ENCODE measurements at regions not wholly inside any gene's neighbourhood (a gene's known extent, or its start where the extent isn't known, plus 50 kb on each side); places are given as distances from the start of the nearest gene placed in this dataset.

DNA sequence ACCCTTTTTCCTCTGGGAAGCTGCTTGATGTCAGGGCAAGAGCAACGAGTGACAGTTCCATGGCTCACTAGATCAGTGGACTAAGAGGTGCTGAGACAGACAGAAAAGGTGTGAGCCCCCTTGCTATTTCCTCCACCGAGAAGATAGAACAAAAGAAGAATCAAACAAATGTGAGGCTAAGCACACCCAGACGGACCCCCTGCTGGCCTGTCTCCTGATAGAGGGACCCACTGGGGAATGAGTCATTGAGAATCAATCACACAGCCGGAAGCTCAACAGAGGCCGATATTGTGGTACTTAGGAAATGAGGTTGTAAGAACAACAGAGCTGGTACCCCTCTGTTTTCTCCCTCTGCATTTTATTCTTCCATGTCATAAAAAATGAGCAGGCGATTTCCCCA, 89.8 kb upstream of the TEX51 start:
- DNase-seq: no peak

DNA sequence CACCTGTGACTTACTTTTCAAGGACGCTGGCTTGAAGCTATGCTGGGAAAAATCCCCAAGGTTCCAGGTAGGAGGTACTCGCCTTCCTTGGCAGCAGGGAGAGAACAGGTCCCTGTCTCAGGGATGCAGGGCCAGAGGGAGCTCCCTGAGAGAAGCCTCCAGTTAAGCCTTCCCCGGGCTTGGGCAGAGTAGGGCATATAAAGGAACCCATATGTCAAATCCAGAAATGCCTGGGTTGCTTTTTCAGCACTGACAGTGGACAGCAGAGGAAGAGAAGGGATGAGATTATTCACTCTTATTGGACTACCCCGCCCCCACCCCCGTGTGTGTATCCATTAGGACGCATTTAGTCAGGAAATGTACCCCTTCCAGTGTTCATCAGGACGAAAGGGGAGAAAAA, 89.3 kb upstream of the TEX51 start:
- no peaks in the 10 kb centered on the region for H3K9me3 Mint-ChIP-seq
- DNase-seq: no peak
- H3K27ac Mint-ChIP-seq: no peak overlapping the region
- H3K36me3 Mint-ChIP-seq (ENCODE audit: low read depth): no peaks in the 10 kb centered on the region
- H3K27me3 Mint-ChIP-seq: peaks cover 8% of the 10 kb centered on the region
- no peak overlapping the region for H3K4me3 Mint-ChIP-seq
- intact Hi-C loops (cut with micrococcal nuclease): no loop called here
- no peaks in the 10 kb centered on the region for H3K4me1 Mint-ChIP-seq

More for the DNA sequence above, 89.8 kb upstream of the TEX51 start:
- no peaks in the 10 kb centered on the region for H3K9me3 Mint-ChIP-seq
- no peaks in the 10 kb centered on the region for H3K36me3 Mint-ChIP-seq (ENCODE audit: low read depth)
- H3K4me3 Mint-ChIP-seq: no peak overlapping the region
- intact Hi-C loops (cut with micrococcal nuclease): no loop called here
- no peaks in the 10 kb centered on the region for H3K4me1 Mint-ChIP-seq
- no peak overlapping the region for H3K27ac Mint-ChIP-seq
- peaks cover 6% of the 10 kb centered on the region for H3K27me3 Mint-ChIP-seq

- peaks cover 8% of the 10 kb centered on the region for H3K27me3 Mint-ChIP-seq
- no peaks in the 10 kb centered on the region for H3K9me3 Mint-ChIP-seq
- intact Hi-C loops (cut with micrococcal nuclease): no loop called here
- no peak overlapping the region for H3K27ac Mint-ChIP-seq
- H3K4me1 Mint-ChIP-seq: no peaks in the 10 kb centered on the region
- H3K36me3 Mint-ChIP-seq (ENCODE audit: low read depth): no peaks in the 10 kb centered on the region
- H3K4me3 Mint-ChIP-seq: no peak overlapping the region
- no peak for DNase-seq
Observed at GRCh38 chr2:126810001-126810400, 88.7 kb upstream of the TEX51 start.

- intact Hi-C loops (cut with micrococcal nuclease): no loop called here
- Mint-ChIP-seq H3K9me3 (no peaks in the 10 kb centered on the region), H3K36me3 (ENCODE audit: low read depth) (no peaks in the 10 kb centered on the region), H3K27ac (no peak overlapping the region), H3K4me1 (no peaks in the 10 kb centered on the region), H3K27me3 (peaks cover 12% of the 10 kb centered on the region), H3K4me3 (no peak overlapping the region)
- DNase-seq: no peak
Observed at GRCh38 chr2:126811101-126811500, 87.6 kb upstream of the TEX51 start.

DNA sequence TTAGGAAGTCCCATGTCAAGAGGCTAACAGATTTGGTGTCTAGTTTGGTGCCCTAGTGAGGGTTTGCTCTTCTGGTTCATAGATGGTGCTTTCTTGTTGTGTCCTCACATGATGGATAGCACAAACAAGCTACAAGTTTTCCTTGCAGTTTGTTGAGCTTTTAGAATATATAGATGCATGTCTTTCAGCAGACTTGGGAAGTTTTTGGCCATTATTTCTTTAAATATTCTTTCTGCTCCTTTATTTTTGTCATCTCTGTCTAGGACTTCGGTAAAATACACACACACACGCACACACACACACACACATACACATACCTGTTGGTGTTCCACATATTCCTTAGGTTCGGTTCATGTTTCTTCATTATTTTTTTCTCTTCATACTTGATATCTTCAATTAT, 81.5 kb upstream of the TEX51 start:
- H3K36me3 Mint-ChIP-seq (ENCODE audit: low read depth): no peaks in the 10 kb centered on the region
- intact Hi-C loops (cut with micrococcal nuclease): no loop called here
- no peaks in the 10 kb centered on the region for H3K9me3 Mint-ChIP-seq
- no peak for DNase-seq
- no peak overlapping the region for H3K4me3 Mint-ChIP-seq
- H3K27me3 Mint-ChIP-seq: peaks cover 18% of the 10 kb centered on the region
- H3K4me1 Mint-ChIP-seq: no peaks in the 10 kb centered on the region
- no peak overlapping the region for H3K27ac Mint-ChIP-seq

DNA sequence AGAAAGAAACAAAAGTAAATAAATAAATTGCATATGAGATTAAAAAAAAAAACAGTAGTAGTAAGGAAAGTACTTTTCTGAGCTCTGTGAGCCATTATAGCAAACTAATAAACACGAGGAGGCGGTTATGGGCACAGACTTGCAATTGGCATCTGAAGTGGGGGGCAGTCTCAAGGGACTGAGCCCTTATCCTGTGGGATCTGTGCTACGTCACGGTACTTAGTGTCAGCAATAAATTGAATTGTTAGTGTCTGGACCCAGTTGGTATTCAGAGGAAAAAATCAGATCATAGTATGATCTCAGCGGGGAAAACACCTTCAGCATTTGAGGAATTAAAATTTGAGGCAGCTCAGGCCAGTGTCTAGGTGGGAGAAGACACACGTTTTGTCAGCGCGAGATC, 76.6 kb upstream of the TEX51 start:
- no peak overlapping the region for H3K27ac Mint-ChIP-seq
- no peak overlapping the region for H3K4me3 Mint-ChIP-seq
- DNase-seq: peak; percentile 25
- H3K36me3 Mint-ChIP-seq (ENCODE audit: low read depth): no peaks in the 10 kb centered on the region
- no peaks in the 10 kb centered on the region for H3K9me3 Mint-ChIP-seq
- H3K4me1 Mint-ChIP-seq: no peaks in the 10 kb centered on the region
- peaks cover 12% of the 10 kb centered on the region for H3K27me3 Mint-ChIP-seq
- intact Hi-C loops (cut with micrococcal nuclease): no loop called here

GRCh38 chr2:126822921-126823320, 75.8 kb upstream of the TEX51 start:
- Mint-ChIP-seq H3K4me1 (no peaks in the 10 kb centered on the region), H3K9me3 (no peaks in the 10 kb centered on the region), H3K36me3 (ENCODE audit: low read depth) (no peaks in the 10 kb centered on the region), H3K27me3 (peaks cover 12% of the 10 kb centered on the region), H3K4me3 (no peak overlapping the region), H3K27ac (no peak overlapping the region)
- intact Hi-C loops (cut with micrococcal nuclease): no loop called here
- peak; percentile 15 for DNase-seq

DNA sequence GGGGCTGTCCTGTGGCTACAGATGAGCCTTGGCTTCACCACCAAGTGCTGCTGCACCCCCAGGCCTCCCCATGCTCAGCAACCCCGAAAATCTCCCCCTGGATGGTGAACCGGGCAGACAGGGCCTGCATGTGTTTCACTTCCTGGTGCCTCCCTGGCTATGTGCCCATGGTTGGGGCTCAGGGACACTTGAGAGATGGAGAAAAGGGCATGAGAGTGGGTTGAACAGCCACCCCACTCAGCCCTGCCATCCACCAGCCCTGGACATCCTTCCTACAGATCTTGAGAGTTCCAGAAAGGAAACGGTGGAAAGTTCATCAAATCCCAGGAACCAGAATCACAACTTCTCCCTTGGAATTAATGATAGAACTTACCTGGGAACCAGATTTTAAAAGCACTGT, 74.7 kb upstream of the TEX51 start:
- H3K36me3 Mint-ChIP-seq (ENCODE audit: low read depth): no peaks in the 10 kb centered on the region
- no peaks in the 10 kb centered on the region for H3K9me3 Mint-ChIP-seq
- DNase-seq: peak; percentile 24
- peaks cover 7% of the 10 kb centered on the region for H3K27me3 Mint-ChIP-seq
- no peaks in the 10 kb centered on the region for H3K4me1 Mint-ChIP-seq
- H3K27ac Mint-ChIP-seq: no peak overlapping the region
- intact Hi-C loops (cut with micrococcal nuclease): no loop called here
- no peak overlapping the region for H3K4me3 Mint-ChIP-seq

DNA sequence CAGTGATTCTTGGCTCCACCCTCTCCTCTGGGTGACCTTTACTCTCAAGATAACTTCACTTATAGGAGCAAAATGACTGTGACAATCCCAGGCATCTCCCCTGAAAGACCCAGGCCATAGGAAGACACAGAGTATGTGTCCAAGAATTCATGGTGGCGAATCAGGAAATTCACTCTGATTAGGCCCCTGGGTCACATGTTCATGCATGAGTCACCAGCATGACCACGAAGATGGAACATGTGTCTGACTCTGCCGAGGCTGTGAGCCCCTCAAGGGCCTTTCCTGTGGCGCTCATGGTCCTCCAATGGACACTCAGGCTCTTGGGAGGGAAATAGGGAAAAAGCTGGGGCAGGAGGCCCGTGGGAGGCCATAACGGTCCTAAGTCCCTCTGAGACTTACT, 74.0 kb upstream of the TEX51 start:
- peak; percentile 39 for DNase-seq
- H3K4me1 Mint-ChIP-seq: no peaks in the 10 kb centered on the region
- no peak overlapping the region for H3K4me3 Mint-ChIP-seq
- intact Hi-C loops (cut with micrococcal nuclease): no loop called here
- H3K36me3 Mint-ChIP-seq (ENCODE audit: low read depth): no peaks in the 10 kb centered on the region
- peaks cover 7% of the 10 kb centered on the region for H3K27me3 Mint-ChIP-seq
- H3K27ac Mint-ChIP-seq: no peak overlapping the region
- no peaks in the 10 kb centered on the region for H3K9me3 Mint-ChIP-seq

GRCh38 chr2:126825316-126825715, 73.4 kb upstream of the TEX51 start:
- no peaks in the 10 kb centered on the region for H3K9me3 Mint-ChIP-seq
- H3K27me3 Mint-ChIP-seq: peaks cover 7% of the 10 kb centered on the region
- DNase-seq: peak; percentile 34
- H3K27ac Mint-ChIP-seq: no peak overlapping the region
- H3K4me1 Mint-ChIP-seq: no peaks in the 10 kb centered on the region
- intact Hi-C loops (cut with micrococcal nuclease): no loop called here
- H3K4me3 Mint-ChIP-seq: no peak overlapping the region
- H3K36me3 Mint-ChIP-seq (ENCODE audit: low read depth): no peaks in the 10 kb centered on the region

DNA sequence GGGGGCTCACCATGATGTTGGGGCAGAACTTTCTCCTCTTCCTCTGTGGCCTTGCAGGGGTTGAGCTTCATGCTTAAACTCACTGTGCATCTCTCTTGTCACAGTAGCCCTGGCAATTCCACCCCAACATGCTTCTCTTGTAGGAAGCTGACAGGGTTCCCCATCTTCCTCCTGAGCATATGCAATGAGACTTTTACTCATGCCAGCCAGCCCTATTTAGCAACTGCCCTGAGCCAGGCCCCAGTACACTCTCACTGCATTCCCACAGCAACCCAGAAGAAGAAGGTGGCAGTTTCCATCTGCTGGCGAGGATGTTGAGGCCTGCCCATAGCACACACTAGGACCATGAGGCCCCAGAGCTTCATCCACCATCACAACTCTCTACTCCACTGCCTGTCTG, 72.2 kb upstream of the TEX51 start:
- no peak overlapping the region for H3K4me3 Mint-ChIP-seq
- no peak overlapping the region for H3K27ac Mint-ChIP-seq
- H3K9me3 Mint-ChIP-seq: no peaks in the 10 kb centered on the region
- intact Hi-C loops (cut with micrococcal nuclease): no loop called here
- peak; percentile 17 for DNase-seq
- H3K27me3 Mint-ChIP-seq: no peaks in the 10 kb centered on the region
- H3K4me1 Mint-ChIP-seq: no peaks in the 10 kb centered on the region
- H3K36me3 Mint-ChIP-seq (ENCODE audit: low read depth): no peaks in the 10 kb centered on the region

GRCh38 chr2:126827371-126827770, 71.3 kb upstream of the TEX51 start:
- Mint-ChIP-seq H3K9me3 (no peaks in the 10 kb centered on the region), H3K27ac (no peak overlapping the region), H3K4me3 (no peak overlapping the region), H3K27me3 (no peaks in the 10 kb centered on the region), H3K4me1 (no peaks in the 10 kb centered on the region), H3K36me3 (ENCODE audit: low read depth) (no peaks in the 10 kb centered on the region)
- peak; percentile 19 for DNase-seq
- intact Hi-C loops (cut with micrococcal nuclease): no loop called here

DNA sequence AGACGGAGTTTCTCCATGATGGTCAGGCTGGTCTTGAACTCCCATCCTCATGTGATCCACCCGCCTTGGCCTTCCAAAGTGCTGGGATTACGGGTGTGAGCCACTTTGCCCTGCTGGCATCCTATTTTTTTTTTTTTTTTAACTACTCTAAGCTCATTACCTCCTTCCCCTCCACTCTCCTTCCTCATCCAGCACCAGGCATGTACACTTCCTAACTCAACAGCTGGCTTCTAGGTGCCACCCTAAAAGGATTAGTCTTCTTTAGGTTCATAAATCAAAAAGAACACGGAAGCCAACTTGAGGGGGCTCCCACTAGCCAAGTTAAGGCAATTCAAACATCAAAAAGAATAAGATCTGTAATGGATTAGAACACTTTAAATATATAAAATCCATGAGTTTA, 70.6 kb upstream of the TEX51 start:
- H3K9me3 Mint-ChIP-seq: no peaks in the 10 kb centered on the region
- H3K36me3 Mint-ChIP-seq (ENCODE audit: low read depth): no peaks in the 10 kb centered on the region
- DNase-seq: no peak
- H3K27me3 Mint-ChIP-seq: no peaks in the 10 kb centered on the region
- no peak overlapping the region for H3K27ac Mint-ChIP-seq
- H3K4me1 Mint-ChIP-seq: no peaks in the 10 kb centered on the region
- intact Hi-C loops (cut with micrococcal nuclease): no loop called here
- H3K4me3 Mint-ChIP-seq: no peak overlapping the region

- Mint-ChIP-seq H3K27ac (no peak overlapping the region), H3K27me3 (no peaks in the 10 kb centered on the region), H3K9me3 (no peaks in the 10 kb centered on the region), H3K36me3 (ENCODE audit: low read depth) (no peaks in the 10 kb centered on the region), H3K4me3 (no peak overlapping the region), H3K4me1 (no peaks in the 10 kb centered on the region)
- intact Hi-C loops (cut with micrococcal nuclease): no loop called here
- DNase-seq: peak; percentile 7
Observed at GRCh38 chr2:126828491-126828890, 70.2 kb upstream of the TEX51 start.

DNA sequence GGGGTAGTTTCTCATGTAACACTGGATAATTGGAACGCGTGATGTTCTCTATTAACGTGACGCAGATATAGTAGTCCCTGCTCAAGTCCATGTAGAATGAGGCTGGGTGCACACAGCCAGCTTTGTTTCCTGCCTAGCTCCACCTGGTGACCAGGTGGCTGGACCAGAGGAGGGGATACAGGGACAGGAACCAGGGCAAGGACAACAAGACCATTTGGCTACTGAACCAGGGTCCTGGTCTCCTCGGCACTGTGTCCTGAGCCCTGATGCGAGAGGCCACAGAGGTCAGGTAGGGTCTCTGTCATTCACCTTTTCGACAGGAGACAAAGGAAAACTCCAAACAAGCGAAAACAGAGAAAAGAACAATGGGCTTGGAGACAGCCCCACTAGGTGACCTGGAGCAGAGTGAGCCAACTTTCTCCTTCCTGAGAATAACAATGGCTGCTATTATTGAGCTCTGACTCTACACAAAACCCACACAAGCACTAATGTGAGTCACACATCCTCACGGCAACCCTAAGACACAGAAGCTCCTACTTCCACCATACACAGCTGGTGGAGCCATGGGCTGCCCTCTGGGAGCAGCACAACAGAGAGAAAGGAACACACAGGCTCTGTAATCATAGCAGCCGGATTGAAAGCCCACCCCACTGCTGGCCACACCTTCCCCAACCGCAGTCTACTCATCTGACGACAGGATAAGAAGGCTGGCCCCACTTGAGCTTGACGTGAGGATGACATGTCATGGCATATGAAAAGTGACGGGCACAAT, 67.3 kb upstream of the TEX51 start:
- Mint-ChIP-seq H3K27me3 (no peaks in the 10 kb centered on the region), H3K4me1 (no peaks in the 10 kb centered on the region), H3K4me3 (no peak overlapping the region), H3K9me3 (no peaks in the 10 kb centered on the region), H3K36me3 (ENCODE audit: low read depth) (no peaks in the 10 kb centered on the region), H3K27ac (no peak overlapping the region)
- DNase-seq: peak; percentile 19
- intact Hi-C loops (cut with micrococcal nuclease): no loop called here

Measured in activated CD4-positive, alpha-beta T cell treated with anti-CD3 and anti-CD28 coated beads, Interleukin-2, amount 10 ng/mL, durations not matched to agents 24 days and 14 days (primary cell).